ENCODE measurements at regions not wholly inside any gene's neighbourhood (a gene's known extent, or its start where the extent isn't known, plus 50 kb on each side); places are given as distances from the start of the nearest gene placed in this dataset.

- no peak for TF ChIP-seq CTCF (IDR thresholded peaks at IDR 0.05)
- TF ChIP-seq EP300 (IDR thresholded peaks at IDR 0.05) = no peak
- TF ChIP-seq POLR2A (IDR thresholded peaks at IDR 0.05) = no peak
- no peak overlapping the region for H3K4me3 ChIP-seq
- H3K9me3 ChIP-seq = no peaks in the 10 kb centered on the region
- H3K27me3 ChIP-seq = no peaks in the 10 kb centered on the region
- H3K4me1 ChIP-seq (ENCODE audit: insufficient read depth) = no peaks in the 10 kb centered on the region
- intact Hi-C loops (cut with DNase I) = no loop called here
- no peak overlapping the region for H3K27ac ChIP-seq
- no peaks in the 10 kb centered on the region for H3K36me3 ChIP-seq
- DNase-seq = no peak
These were observed 1015.7 kb downstream of the PCDH9 start for GRCh38 chr13:66214467-66214866.

- Histone ChIP-seq H3K36me3 (no peaks in the 10 kb centered on the region), H3K27me3 (no peaks in the 10 kb centered on the region), H3K4me3 (no peak overlapping the region), H3K4me1 (ENCODE audit: insufficient read depth) (no peaks in the 10 kb centered on the region), H3K27ac (no peak overlapping the region), H3K9me3 (no peaks in the 10 kb centered on the region)
- 85 to 91% (median 88%) methylated on average over 1 of the region's 1 CpG for WGBS, 3 donors
- DNase-seq = no peak
- TF ChIP-seq EP300 (IDR thresholded peaks at IDR 0.05) (no peak), CTCF (IDR thresholded peaks at IDR 0.05) (no peak), POLR2A (IDR thresholded peaks at IDR 0.05) (no peak)
- intact Hi-C loops (cut with DNase I) = no loop called here
These were observed 1017.6 kb downstream of the PCDH9 start for GRCh38 chr13:66212511-66212910.

GRCh38 chr13:66210677-66211076 lies 1019.5 kb downstream of the PCDH9 start:
- DNase-seq = no peak
- Histone ChIP-seq H3K36me3 (no peaks in the 10 kb centered on the region), H3K4me1 (ENCODE audit: insufficient read depth) (no peaks in the 10 kb centered on the region), H3K9me3 (no peaks in the 10 kb centered on the region), H3K4me3 (no peak overlapping the region), H3K27me3 (no peaks in the 10 kb centered on the region), H3K27ac (no peak overlapping the region)
- intact Hi-C loops (cut with DNase I) = no loop called here
- WGBS, 3 donors = 49 to 62% (median 58%) methylated on average over 3 of the region's 3 CpGs
- no peak for TF ChIP-seq POLR2A (IDR thresholded peaks at IDR 0.05)
- TF ChIP-seq CTCF (IDR thresholded peaks at IDR 0.05) = no peak
- no peak for TF ChIP-seq EP300 (IDR thresholded peaks at IDR 0.05)

GRCh38 chr13:66208589-66208988 lies 1021.5 kb downstream of the PCDH9 start:
- intact Hi-C loops (cut with DNase I) = no loop called here
- Histone ChIP-seq H3K4me1 (ENCODE audit: insufficient read depth) (no peaks in the 10 kb centered on the region), H3K36me3 (no peaks in the 10 kb centered on the region), H3K9me3 (no peaks in the 10 kb centered on the region), H3K27ac (no peak overlapping the region), H3K27me3 (no peaks in the 10 kb centered on the region), H3K4me3 (no peak overlapping the region)
- WGBS, 3 donors = 61 to 66% (median 64%) methylated on average over 3 of the region's 3 CpGs
- TF ChIP-seq CTCF (IDR thresholded peaks at IDR 0.05) (no peak), POLR2A (IDR thresholded peaks at IDR 0.05) (no peak), EP300 (IDR thresholded peaks at IDR 0.05) (no peak)
- no peak for DNase-seq

GRCh38 chr13:66207610-66208009 lies 1022.5 kb downstream of the PCDH9 start:
- Histone ChIP-seq H3K27ac (no peak overlapping the region), H3K4me1 (ENCODE audit: insufficient read depth) (no peaks in the 10 kb centered on the region), H3K9me3 (no peaks in the 10 kb centered on the region), H3K27me3 (no peaks in the 10 kb centered on the region), H3K36me3 (no peaks in the 10 kb centered on the region), H3K4me3 (no peak overlapping the region)
- TF ChIP-seq CTCF (IDR thresholded peaks at IDR 0.05) (no peak), POLR2A (IDR thresholded peaks at IDR 0.05) (no peak), EP300 (IDR thresholded peaks at IDR 0.05) (no peak)
- 57 to 65% (median 60%) methylated on average over 1 of the region's 1 CpG for WGBS, 3 donors
- intact Hi-C loops (cut with DNase I) = no loop called here
- DNase-seq = no peak

All from ovary (tissue), 7 donors.